D721Med (cell line): ENCODE measurements at regions not wholly inside any gene's neighbourhood (a gene's known extent, or its start where the extent isn't known, plus 50 kb on each side); places are given as distances from the start of the nearest gene placed in this dataset.

Source experiments
- DNase-seq: peaks from one replicate; pipeline ENCODE4 v3.0.0; 2011; ENCODE audit warnings: low spot score; ENCODE audit not compliant: insufficient read length
- FAIRE-seq: peaks from 2 replicates; lab custom pipeline; 2011; peaks lifted over from hg19 to GRCh38; lab: Jason Lieb, UNC
- TF ChIP-seq, protein P1 (sequence below): IDR thresholded peaks from 2 replicates; pipeline ENCODE4 v1.5.1; 2012; ENCODE audit warnings: mild to moderate bottlenecking, control low read depth; ENCODE audit not compliant: insufficient read depth; ENCODE audit errors: missing control alignments

DNA sequence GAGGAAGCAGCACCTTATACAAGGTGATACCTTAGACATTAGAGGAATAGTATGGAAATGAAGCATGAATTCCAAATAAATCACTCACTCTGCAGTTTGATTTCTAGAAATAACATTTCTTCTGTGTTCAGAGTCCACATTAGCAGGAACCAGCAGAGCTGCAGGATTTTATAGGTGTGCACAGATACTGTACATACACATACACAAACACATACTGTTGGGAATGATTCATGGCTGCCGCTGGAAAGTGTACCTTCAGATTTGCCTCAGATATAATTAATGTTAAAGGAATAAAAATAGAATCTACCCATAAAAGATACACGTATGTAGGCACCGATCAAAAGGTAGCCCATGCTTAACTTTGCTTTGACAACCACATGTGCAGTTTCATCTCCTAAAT is 578.1 kb downstream of the CSNK1G3 start:
- FAIRE-seq (no peak), DNase-seq (no peak)
- TF ChIP-seq, protein P1, sequence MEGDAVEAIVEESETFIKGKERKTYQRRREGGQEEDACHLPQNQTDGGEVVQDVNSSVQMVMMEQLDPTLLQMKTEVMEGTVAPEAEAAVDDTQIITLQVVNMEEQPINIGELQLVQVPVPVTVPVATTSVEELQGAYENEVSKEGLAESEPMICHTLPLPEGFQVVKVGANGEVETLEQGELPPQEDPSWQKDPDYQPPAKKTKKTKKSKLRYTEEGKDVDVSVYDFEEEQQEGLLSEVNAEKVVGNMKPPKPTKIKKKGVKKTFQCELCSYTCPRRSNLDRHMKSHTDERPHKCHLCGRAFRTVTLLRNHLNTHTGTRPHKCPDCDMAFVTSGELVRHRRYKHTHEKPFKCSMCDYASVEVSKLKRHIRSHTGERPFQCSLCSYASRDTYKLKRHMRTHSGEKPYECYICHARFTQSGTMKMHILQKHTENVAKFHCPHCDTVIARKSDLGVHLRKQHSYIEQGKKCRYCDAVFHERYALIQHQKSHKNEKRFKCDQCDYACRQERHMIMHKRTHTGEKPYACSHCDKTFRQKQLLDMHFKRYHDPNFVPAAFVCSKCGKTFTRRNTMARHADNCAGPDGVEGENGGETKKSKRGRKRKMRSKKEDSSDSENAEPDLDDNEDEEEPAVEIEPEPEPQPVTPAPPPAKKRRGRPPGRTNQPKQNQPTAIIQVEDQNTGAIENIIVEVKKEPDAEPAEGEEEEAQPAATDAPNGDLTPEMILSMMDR, result no peak

DNA sequence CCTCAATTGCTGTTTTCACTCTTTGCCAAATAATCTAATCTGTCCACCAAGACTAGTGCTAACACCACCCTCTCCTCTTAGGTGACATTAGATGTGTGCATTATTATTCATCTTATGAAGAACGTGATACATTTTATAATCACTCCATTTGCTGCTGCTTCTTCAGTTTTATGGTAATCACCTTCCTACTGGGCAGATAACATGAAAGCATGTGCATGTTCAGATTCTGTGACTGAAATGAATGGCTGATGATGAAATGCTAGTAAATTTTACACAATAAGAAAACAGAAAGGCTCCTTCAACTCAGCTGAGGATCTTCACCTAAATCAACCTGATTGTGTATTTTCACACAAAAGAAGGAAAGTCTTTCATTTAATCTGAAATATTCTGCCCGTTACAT is 577.6 kb downstream of the CSNK1G3 start:
- no peak for DNase-seq
- TF ChIP-seq, protein P1, result no peak
- no peak for FAIRE-seq

DNA sequence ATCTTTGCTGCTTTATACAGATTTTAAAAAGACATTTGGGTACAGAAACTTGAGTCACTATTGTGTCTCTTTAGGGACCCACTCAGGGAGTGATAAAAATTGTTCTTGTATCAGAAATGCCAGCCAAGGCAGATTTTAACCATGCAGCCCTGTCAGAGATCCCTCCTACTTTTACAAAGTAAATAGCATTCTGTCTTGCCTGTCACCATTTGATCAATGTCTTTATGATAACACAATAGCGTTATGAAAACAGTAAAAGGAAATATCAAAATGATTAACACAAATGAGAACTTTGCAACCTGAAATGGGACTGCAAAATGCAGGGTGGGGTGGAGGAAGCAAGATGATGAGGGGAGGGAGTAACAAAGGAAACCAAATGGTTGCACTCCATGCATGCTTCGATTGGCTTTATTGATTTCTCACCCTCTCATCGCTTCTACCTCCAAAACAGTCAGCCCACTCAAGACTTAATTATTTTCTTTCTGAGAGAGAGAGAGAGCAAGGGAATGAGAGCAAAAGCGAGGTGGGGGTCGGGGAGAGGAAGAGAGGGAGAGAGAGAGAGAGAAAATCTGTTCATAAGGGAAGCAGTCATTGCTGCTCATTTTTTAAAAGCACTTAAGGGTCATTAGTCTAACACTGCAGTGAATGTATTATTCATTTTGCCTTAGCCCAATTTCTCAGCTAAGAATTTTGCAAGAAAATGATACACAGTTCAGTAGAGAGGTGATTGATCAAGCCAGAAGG is 576.5 kb downstream of the CSNK1G3 start:
- FAIRE-seq (no peak), DNase-seq (no peak)
- TF ChIP-seq, protein P1, result no peak

DNA sequence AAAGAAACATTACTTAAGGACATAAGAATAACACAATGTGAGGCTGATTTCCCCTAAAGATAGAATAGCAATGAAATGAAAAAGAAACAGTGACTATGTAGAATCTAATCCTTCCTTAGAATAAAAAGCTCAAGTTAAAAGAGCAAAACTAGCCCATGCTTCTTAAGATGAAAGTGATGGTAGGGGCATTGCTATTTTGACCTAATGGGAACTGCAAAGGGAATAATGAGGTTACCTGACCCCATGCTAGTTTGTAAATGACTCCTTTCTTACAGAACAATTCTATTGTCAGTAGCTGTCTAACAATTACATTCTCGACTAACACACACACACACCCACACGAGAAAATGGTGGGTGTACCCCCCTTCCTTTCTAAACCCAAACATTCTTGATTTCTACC is 575.8 kb downstream of the CSNK1G3 start:
- DNase-seq (no peak), FAIRE-seq (no peak)
- TF ChIP-seq, protein P1, result no peak

DNA sequence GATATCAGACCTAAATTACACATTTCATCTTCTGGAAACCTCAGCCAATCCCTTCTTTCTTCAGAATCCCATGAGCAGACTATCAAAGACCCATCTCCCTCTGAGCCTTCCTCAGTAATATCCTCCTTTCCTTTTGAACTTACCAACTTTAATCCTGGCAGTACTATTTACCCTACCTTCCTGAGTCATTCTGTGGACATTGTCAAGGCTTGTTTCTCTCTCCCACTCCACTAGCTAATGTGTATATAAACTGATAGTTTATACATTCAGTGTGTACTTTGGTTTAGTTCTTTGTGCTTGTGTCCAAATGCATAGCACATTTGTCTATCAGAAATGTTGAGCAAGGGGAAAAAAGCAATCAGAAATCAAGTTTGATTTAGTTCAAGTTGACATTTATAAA is 568.3 kb downstream of the CSNK1G3 start:
- FAIRE-seq (no peak), DNase-seq (no peak)
- TF ChIP-seq, protein P1, result no peak

DNA sequence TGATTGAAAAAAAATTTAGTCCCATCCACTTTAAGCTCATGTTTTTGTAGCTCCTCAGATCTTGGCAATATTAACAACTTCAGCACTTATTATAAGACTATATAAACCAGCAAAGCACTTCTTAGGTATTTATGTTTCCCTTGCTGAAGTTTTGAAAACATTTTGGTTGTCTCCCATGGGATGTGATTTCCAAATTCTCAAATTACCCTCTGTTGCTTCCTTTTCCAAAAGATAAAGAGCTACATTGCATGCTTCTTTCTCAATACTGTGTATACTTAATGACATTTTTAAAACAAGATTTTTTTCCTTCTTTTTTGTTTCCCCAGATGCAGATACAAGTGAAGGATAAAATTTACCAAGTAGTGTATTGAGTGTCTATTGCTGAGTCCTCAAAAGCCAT is 567.1 kb downstream of the CSNK1G3 start:
- FAIRE-seq, result no peak
- TF ChIP-seq, protein P1, result no peak
- no peak for DNase-seq

DNA sequence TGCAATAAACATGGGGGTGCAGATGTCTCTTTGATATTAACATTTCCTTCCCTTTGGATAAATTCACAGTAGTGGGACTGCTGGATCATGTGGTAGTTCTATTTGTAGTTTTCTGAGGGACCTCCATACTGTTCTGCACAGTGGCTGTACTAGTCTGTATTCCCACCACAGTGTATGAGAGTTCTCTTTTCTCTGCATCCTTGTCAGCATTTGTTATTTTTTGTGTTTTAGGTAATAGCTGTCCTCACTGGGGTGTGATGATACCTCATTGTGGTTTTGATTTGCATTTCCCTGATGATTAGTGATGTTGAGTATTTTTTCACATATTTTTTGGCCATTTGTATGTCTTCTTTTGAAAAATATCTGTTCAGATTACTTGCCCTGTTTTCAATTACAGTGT is 562.5 kb downstream of the CSNK1G3 start:
- no peak for DNase-seq
- TF ChIP-seq, protein P1, result no peak
- FAIRE-seq, result no peak
